ENCODE measurements at regions not wholly inside any gene's neighbourhood (a gene's known extent, or its start where the extent isn't known, plus 50 kb on each side); places are given as distances from the start of the nearest gene placed in this dataset.

DNA sequence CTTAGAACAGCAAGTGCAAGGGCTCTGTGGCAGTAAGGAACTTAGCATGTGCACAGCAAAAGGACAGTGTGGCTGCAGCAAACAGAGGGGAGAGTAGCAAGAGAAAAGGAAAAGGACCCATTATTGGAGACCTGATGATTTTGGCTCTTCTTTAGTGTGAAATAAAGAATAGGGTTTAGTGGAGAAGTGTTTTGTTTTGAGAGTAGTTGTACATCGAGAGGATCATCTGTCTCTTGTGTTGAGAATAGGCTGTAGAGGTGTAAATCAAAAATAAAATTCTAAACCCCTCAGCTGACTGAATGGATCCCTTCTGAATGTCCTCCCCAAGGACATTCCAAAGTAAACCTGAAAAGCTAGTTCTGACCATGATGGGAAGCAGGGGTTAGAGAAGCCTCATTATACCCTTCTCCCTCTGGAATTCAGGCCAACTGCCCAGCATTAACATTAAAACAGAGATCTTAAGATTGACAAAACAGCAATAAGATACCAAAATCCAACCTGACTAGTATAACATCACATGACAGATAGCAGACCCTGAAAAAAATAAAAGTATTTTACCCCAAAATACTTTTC is 73.6 kb upstream of the OBI1 start:
- no peak overlapping the region for H3K27ac ChIP-seq
- no peak for DNase-seq
- H3K4me3 ChIP-seq, result no peak overlapping the region
- TF ChIP-seq, protein P1, sequence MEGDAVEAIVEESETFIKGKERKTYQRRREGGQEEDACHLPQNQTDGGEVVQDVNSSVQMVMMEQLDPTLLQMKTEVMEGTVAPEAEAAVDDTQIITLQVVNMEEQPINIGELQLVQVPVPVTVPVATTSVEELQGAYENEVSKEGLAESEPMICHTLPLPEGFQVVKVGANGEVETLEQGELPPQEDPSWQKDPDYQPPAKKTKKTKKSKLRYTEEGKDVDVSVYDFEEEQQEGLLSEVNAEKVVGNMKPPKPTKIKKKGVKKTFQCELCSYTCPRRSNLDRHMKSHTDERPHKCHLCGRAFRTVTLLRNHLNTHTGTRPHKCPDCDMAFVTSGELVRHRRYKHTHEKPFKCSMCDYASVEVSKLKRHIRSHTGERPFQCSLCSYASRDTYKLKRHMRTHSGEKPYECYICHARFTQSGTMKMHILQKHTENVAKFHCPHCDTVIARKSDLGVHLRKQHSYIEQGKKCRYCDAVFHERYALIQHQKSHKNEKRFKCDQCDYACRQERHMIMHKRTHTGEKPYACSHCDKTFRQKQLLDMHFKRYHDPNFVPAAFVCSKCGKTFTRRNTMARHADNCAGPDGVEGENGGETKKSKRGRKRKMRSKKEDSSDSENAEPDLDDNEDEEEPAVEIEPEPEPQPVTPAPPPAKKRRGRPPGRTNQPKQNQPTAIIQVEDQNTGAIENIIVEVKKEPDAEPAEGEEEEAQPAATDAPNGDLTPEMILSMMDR (IDR thresholded peaks at IDR 0.05), result no peak
- TF ChIP-seq POLR2AphosphoS5 (IDR thresholded peaks at IDR 0.05) (no peak), EP300 (IDR thresholded peaks at IDR 0.05; ENCODE audit: low read depth) (no peak), POLR2A (IDR thresholded peaks at IDR 0.05) (no peak)
- H3K36me3 ChIP-seq, result no peaks in the 10 kb centered on the region
- no peaks in the 10 kb centered on the region for H3K9me3 ChIP-seq
- intact Hi-C loops (cut with DNase I; ENCODE audit: low total_unique reads) (no loop called here), in situ Hi-C loops (cut with MboI; ENCODE audit: low pct_ligation_motif_present in 1 of 4, low pct_unique_long_range_greater_than_20kb in 1 of 4, low sequenced_read_pairs in 3 of 4) (no loop called here)
- 75 to 89% methylated on average over 1 of the region's 1 CpG for WGBS, 2 donors (ENCODE audit: low coverage in 1 of 2)
- no peaks in the 10 kb centered on the region for H3K4me1 ChIP-seq
- H3K27me3 ChIP-seq, result no peaks in the 10 kb centered on the region

DNA sequence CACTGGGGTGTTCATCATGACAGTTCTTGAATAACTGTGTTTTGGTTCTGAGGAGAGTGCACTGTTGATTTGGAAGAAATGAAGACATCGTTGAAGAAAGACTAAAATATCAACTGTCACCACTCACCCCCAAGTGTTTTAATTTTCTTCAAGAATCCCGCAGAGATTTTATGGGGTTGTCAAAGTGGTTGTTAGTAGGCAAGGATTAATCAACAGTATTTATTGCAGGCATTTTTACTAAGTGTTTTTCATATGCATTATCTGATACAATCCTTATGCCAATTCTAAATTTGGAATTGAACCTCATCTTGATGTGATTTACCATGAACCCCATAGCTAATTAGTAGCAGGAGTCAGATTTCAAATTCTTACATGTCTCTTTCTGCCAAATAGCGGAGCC is 63.7 kb upstream of the OBI1 start:
- Histone ChIP-seq H3K27me3 (no peaks in the 10 kb centered on the region), H3K27ac (no peak overlapping the region), H3K4me1 (no peaks in the 10 kb centered on the region), H3K36me3 (no peaks in the 10 kb centered on the region), H3K4me3 (no peak overlapping the region), H3K9me3 (no peaks in the 10 kb centered on the region)
- intact Hi-C loops (cut with DNase I; ENCODE audit: low total_unique reads), result no loop called here
- TF ChIP-seq EP300 (IDR thresholded peaks at IDR 0.05; ENCODE audit: low read depth) (no peak), POLR2AphosphoS5 (IDR thresholded peaks at IDR 0.05) (no peak), POLR2A (IDR thresholded peaks at IDR 0.05) (no peak)
- TF ChIP-seq, protein P1 (IDR thresholded peaks at IDR 0.05), result no peak
- no peak for DNase-seq
- WGBS, 2 donors (ENCODE audit: low coverage in 1 of 2), result 54 to 60% methylated on average over 2 to 3 of the region's 3 CpGs
- in situ Hi-C loops (cut with MboI; ENCODE audit: low pct_ligation_motif_present in 1 of 4, low pct_unique_long_range_greater_than_20kb in 1 of 4, low sequenced_read_pairs in 3 of 4), result no loop called here

DNA sequence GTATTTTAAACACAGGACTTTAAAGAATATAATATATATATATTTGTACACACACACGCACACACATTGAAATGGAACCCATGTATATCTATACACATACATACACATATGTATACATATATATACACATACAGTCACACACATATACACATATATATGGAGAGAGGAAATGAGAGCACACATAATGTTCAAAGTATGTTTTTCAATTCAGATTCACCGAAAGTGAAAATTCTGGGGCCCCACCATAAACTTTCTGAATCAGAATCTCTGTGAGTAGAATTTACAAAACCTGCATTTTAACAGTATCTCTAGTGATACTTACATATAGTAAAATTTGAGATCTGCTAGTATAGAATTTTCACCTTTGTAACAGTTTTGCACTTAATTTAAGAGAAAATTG is 60.4 kb upstream of the OBI1 start:
- intact Hi-C loops (cut with DNase I; ENCODE audit: low total_unique reads), result no loop called here
- 88 to 93% methylated on average over 2 of the region's 2 CpGs for WGBS, 2 donors (ENCODE audit: low coverage in 1 of 2)
- no peaks in the 10 kb centered on the region for H3K9me3 ChIP-seq
- DNase-seq, result no peak
- TF ChIP-seq EP300 (IDR thresholded peaks at IDR 0.05; ENCODE audit: low read depth) (no peak), POLR2A (IDR thresholded peaks at IDR 0.05) (no peak), POLR2AphosphoS5 (IDR thresholded peaks at IDR 0.05) (no peak)
- TF ChIP-seq, protein P1 (IDR thresholded peaks at IDR 0.05), result no peak
- no peaks in the 10 kb centered on the region for H3K36me3 ChIP-seq
- H3K4me1 ChIP-seq, result no peaks in the 10 kb centered on the region
- no peak overlapping the region for H3K4me3 ChIP-seq
- no peak overlapping the region for H3K27ac ChIP-seq
- in situ Hi-C loops (cut with MboI; ENCODE audit: low pct_ligation_motif_present in 1 of 4, low pct_unique_long_range_greater_than_20kb in 1 of 4, low sequenced_read_pairs in 3 of 4), result no loop called here
- no peaks in the 10 kb centered on the region for H3K27me3 ChIP-seq

DNA sequence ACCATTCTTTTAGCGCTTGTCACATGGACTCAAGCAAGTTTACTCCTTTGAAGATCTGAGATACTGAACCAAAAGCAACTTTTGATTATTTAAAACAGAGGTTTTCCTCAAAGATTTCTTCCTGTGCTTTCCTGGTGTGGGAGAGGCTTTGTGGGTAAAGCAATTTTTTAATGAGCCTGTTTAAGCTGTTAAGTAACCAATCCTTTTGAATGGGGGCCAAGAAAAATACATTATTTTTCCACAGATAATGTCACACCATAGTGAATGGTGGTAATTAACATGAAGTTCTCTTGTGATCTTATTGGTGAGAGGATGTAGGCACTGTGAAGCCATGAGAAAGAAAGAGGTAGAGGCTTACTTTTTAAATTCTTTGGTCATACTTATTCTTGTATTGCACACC is 55.8 kb upstream of the OBI1 start:
- in situ Hi-C loops (cut with MboI; ENCODE audit: low pct_ligation_motif_present in 1 of 4, low pct_unique_long_range_greater_than_20kb in 1 of 4, low sequenced_read_pairs in 3 of 4), result no loop called here
- TF ChIP-seq POLR2A (IDR thresholded peaks at IDR 0.05) (no peak), EP300 (IDR thresholded peaks at IDR 0.05; ENCODE audit: low read depth) (no peak), POLR2AphosphoS5 (IDR thresholded peaks at IDR 0.05) (no peak)
- TF ChIP-seq, protein P1 (IDR thresholded peaks at IDR 0.05), result no peak
- no peaks in the 10 kb centered on the region for H3K27me3 ChIP-seq

More for the DNA sequence above, 55.8 kb upstream of the OBI1 start:
- Histone ChIP-seq H3K4me1 (no peaks in the 10 kb centered on the region), H3K9me3 (no peaks in the 10 kb centered on the region), H3K4me3 (no peak overlapping the region), H3K27ac (no peak overlapping the region), H3K36me3 (no peaks in the 10 kb centered on the region)
- no peak for DNase-seq
- intact Hi-C loops (cut with DNase I; ENCODE audit: low total_unique reads), result no loop called here
- WGBS, 2 donors (ENCODE audit: low coverage in 1 of 2), result 83 to 94% methylated on average over 1 of the region's 1 CpG

All from transverse colon (tissue), 4 donors.